ENCODE measurements at regions not wholly inside any gene's neighbourhood (a gene's known extent, or its start where the extent isn't known, plus 50 kb on each side); places are given as distances from the start of the nearest gene placed in this dataset.

DNA sequence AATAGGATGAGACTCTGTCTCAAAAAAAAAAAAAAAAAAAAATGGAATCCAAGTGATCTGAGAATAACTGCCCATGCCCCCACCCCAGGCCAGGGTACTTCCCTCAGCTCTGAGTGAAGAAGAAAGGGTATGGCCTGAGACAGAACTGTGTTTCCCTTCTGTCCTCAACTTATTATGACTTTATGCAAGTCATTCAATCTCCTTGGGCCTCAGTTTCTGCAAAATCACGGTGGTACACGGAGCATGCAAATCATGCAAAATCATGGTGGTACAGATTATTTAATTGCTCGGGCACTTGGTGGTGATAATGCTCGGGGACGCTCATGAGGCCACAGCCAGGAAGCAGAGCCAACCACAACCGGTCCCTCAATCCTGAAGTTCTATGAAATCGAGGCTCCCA lies 56.5 kb upstream of the TBX3 start:
- DNase-seq = no peak

DNA sequence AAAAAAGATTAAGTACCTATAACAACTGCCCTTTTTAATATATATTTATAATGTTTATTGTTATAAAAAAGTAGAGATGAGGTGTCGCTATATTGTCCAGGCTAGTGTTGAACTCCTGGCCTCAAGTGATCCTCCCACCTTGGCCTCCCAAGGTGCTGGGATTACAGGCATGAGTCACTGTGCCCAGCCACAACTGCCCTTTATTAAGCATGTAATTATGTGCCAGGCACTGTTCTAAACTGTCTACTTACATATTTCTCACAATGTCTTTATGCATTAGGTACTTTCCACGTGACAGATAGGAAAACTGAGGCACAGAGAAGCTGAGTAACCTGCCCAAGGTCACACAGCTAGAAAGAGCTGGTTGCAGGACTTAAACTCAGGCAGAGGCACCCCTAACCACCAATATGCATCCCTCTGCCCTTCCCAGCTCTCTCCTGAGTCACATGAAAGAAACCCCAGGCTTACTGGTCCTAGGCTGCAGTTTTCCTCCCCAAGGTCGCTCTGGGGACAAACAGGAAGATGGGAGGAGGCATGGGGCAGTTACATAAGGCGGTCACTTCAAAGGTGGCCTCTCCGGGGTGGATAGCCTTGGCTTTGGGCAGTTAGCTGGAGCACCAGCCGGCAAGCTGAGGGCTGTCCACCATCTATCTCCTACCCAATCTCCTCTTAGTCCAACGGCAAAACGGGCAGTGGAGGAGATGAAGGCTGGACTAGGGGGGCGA lies 54.6 kb upstream of the TBX3 start:
- no peak for DNase-seq

DNA sequence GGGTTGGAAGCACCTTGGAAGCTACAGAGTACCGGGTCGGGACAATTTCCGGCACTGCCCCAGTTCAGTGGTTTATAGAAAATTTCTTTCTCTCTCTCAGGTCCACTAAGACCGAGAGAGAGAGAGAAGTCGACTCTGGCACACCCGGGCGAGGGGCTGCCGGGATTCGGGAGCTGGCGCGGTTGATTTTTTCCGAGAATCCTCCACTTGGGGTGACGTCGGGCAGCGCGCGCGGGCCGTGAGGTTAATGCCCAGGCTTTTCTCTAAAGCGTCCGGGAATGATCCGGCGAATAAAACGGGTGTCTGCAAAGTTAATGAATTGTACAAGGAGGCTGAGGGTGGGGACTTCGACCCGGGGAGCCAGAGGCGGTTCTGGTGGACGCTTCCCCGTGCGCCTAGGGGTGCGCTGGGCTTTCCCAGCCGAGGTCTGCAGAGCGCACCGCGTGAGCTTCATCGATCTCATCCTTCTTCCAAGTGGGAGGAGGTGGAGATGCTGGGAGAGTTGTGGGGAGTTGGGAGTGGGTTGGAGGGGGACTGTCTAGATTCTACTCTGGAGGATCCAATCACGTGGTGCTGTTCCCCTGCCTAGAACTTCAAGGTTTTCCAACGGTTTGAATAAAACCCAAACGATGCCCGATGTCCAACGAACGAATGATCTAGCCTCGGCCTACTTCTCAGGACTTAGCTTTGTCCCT lies 51.9 kb upstream of the TBX3 start:
- DNase-seq = no peak

DNA sequence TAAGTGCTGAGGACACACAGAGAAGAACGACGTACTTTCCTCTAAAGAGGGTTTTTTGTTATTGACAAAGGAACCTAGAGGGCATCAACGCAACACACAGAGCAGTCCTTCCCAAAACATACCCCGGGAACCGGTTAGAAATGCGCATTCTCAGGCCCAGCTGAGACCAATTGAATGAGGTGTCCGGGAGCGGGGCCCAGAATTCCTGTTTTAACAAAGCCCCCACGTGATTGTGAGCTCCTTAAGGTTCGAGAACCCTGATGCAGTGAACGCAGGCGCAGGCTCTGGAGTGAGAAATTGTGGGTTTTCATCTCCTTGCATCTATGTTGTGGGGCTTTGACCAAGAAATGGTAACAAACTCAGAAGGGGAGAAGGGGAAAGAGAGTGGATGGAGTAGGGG lies 51.0 kb upstream of the TBX3 start:
- no peak for DNase-seq

DNA sequence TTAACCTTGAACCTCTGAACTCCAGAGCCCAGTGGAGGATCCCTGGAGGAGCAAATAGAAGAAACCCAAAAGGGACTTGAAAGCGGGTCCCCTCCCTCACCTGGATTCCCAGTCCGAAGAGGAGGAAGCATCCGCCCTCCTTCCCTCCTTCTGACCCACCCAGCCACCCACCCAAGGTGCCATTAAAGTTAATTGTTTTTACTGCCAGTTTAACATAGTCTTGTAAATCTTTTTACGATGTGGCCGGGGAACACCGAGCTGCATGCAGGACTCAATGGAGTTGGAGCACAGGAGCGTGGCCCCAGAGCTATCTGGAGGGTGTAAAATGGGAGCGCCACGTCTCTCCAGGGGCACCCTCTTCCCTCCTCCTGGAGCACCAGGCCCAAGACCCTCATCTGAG lies 49.9 kb upstream of the TBX3 start:
- DNase-seq = no peak
